Endodermal cell (in vitro differentiated cells): ENCODE measurements at regions not wholly inside any gene's neighbourhood (a gene's known extent, or its start where the extent isn't known, plus 50 kb on each side); places are given as distances from the start of the nearest gene placed in this dataset.
"Not testable (repeated sequence)": the region's sequence is repeated elsewhere in the genome, so short reads cannot be mapped to it uniquely, and the experiment has no call there.

Experiments used
- DNase-seq: peaks from one replicate; pipeline ENCODE4 v3.0.0-alpha.2; 2017
- H3K27ac ChIP-seq: 2 replicates; pipeline ENCODE4 v1.5.1; 2013; ENCODE audit warnings: mild to moderate bottlenecking, low read depth, low read length, moderate library complexity
- H3K27me3 ChIP-seq: 2 replicates; pipeline ENCODE4 v1.6.1; 2013; ENCODE audit warnings: mild to moderate bottlenecking, low read length, moderate library complexity; ENCODE audit not compliant: insufficient read depth, control insufficient read depth, poor library complexity, severe bottlenecking
- H3K36me3 ChIP-seq: 2 replicates; pipeline ENCODE4 v1.7.0; 2013; ENCODE audit warnings: mild to moderate bottlenecking, low read length, moderate library complexity; ENCODE audit not compliant: control insufficient read depth, insufficient read depth
- H3K4me1 ChIP-seq: one replicate; pipeline ENCODE4 v1.7.0; 2013; ENCODE audit warnings: low read length; ENCODE audit not compliant: control insufficient read depth, insufficient read depth
- H3K4me3 ChIP-seq: 2 replicates; pipeline ENCODE4 v1.5.1; 2013; ENCODE audit warnings: mild to moderate bottlenecking, low read length, moderate library complexity
- H3K9ac ChIP-seq: 2 replicates; pipeline ENCODE4 v1.6.1; 2013; ENCODE audit warnings: mild to moderate bottlenecking, low read length, moderate library complexity; ENCODE audit not compliant: poor library complexity, severe bottlenecking; ENCODE audit errors: extremely low read depth
- H3K9me3 ChIP-seq: 2 replicates; pipeline ENCODE4 v1.6.1; 2013; ENCODE audit warnings: mild to moderate bottlenecking, low read length, moderate library complexity; ENCODE audit not compliant: control insufficient read depth
- H3K27ac Mint-ChIP-seq: 2 replicates; pipeline ENCODE4 v1.8.0; 2020; ENCODE audit warnings: mixed read lengths
- H3K27me3 Mint-ChIP-seq: 2 replicates; pipeline ENCODE4 v1.8.0; 2021; ENCODE audit warnings: mild to moderate bottlenecking, mixed read lengths; ENCODE audit not compliant: insufficient read depth
- H3K36me3 Mint-ChIP-seq: 2 replicates; pipeline ENCODE4 v1.8.0; 2020; ENCODE audit warnings: low read depth, mixed read lengths
- H3K4me1 Mint-ChIP-seq: 2 replicates; pipeline ENCODE4 v1.8.0; 2020; ENCODE audit warnings: mixed read lengths
- H3K4me3 Mint-ChIP-seq: 2 replicates; pipeline ENCODE4 v1.8.0; 2020; ENCODE audit warnings: mild to moderate bottlenecking, moderate library complexity, mixed read lengths
- H3K9me3 Mint-ChIP-seq: 2 replicates; pipeline ENCODE4 v1.8.0; 2020; ENCODE audit warnings: mild to moderate bottlenecking, mixed read lengths
- CTCF ChIP-seq: fragments of 200-600 bp; sonication (generic); conservative IDR thresholded peaks from 2 replicates; pipeline ENCODE4 v1.5.0; 2021; ENCODE audit warnings: antibody characterized with exemption, mild to moderate bottlenecking
- WGBS, 2 experiments: methylation state at CpG; one replicate each; pipeline versions ENCODE4 v1.1.5 to v1.1.7; 2013; ENCODE audit warnings: missing lambda C conversion rate in 2 of 2, mixed read lengths in 1 of 2; ENCODE audit not compliant: insufficient coverage in 1 of 2, insufficient read length in 1 of 2; 5-methylcytosine and 5-hydroxymethylcytosine counted together

- Mint-ChIP-seq H3K9me3 (no peaks in the 10 kb centered on the region), H3K36me3 (no peaks in the 10 kb centered on the region), H3K27ac (no peak overlapping the region), H3K4me1 (peaks cover 5% of the 10 kb centered on the region), H3K27me3 (no peaks in the 10 kb centered on the region), H3K4me3 (no peak overlapping the region)
- no peaks in the 10 kb centered on the region for H3K9me3 ChIP-seq
- no peaks in the 10 kb centered on the region for H3K36me3 ChIP-seq
- no peaks in the 10 kb centered on the region for H3K4me1 ChIP-seq
- H3K27me3 ChIP-seq = no peaks in the 10 kb centered on the region
- 93 to 98% methylated on average over 7 to 11 of the region's 11 CpGs for WGBS, 2 experiments
- H3K4me3 ChIP-seq = no peak overlapping the region
- H3K9ac ChIP-seq = no peak overlapping the region
- TF ChIP-seq CTCF = no peak
- H3K27ac ChIP-seq = no peak overlapping the region
- no peak for DNase-seq
Measured at GRCh38 chr13:23966691-23967615, 69.7 kb upstream of the C1QTNF9B start.

DNA sequence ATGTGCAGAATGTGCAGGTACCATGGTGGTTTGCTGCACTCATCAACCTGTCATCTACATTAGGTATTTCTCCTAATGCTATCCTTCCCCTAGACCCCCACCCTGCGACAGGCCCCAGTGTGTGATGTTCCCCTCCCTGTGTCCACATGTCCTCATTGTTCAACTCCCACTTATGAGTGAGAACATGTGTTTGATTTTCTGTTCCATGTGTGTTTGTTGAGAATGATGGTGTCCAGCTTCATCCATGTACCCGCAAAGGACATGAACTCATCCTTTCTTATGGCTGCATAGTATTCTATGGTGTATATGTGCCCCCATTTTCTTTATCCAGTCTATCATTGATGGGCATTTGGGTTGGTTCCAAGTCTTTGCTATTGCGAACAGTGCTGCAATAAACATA, 70.5 kb upstream of the C1QTNF9B start:
- not testable (repeated sequence) for H3K9me3 ChIP-seq, H3K4me3 Mint-ChIP-seq, H3K4me1 ChIP-seq, H3K36me3 Mint-ChIP-seq, H3K9ac ChIP-seq, H3K9me3 Mint-ChIP-seq, H3K27me3 Mint-ChIP-seq, H3K4me3 ChIP-seq, H3K36me3 ChIP-seq, DNase-seq, H3K4me1 Mint-ChIP-seq, H3K27me3 ChIP-seq, H3K27ac Mint-ChIP-seq, H3K27ac ChIP-seq
- 83 to 100% methylated on average over 1 to 3 of the region's 3 CpGs for WGBS, 2 experiments

GRCh38 chr13:23969647-23970046, 72.3 kb upstream of the C1QTNF9B start:
- Histone ChIP-seq H3K27ac (no peak overlapping the region), H3K36me3 (no peaks in the 10 kb centered on the region), H3K4me3 (no peak overlapping the region), H3K9ac (no peak overlapping the region), H3K9me3 (peaks cover 9% of the 10 kb centered on the region), H3K4me1 (no peaks in the 10 kb centered on the region), H3K27me3 (no peaks in the 10 kb centered on the region)
- no peak overlapping the region for H3K4me3 Mint-ChIP-seq
- whole genome bisulfite sequencing, 2 experiments = 82% methylated on average over 4 of the region's 4 CpGs; no CpG with 5 or more reads in 1 of the 2 experiments
- H3K27me3 Mint-ChIP-seq = no peaks in the 10 kb centered on the region
- H3K27ac Mint-ChIP-seq = no peak overlapping the region
- peaks cover 12% of the 10 kb centered on the region for H3K9me3 Mint-ChIP-seq
- peaks cover 5% of the 10 kb centered on the region for H3K4me1 Mint-ChIP-seq
- no peak for DNase-seq
- H3K36me3 Mint-ChIP-seq = peaks cover 2% of the 10 kb centered on the region
- no peak for TF ChIP-seq CTCF
